ENCODE measurements at regions not wholly inside any gene's neighbourhood (a gene's known extent, or its start where the extent isn't known, plus 50 kb on each side); places are given as distances from the start of the nearest gene placed in this dataset.

DNA sequence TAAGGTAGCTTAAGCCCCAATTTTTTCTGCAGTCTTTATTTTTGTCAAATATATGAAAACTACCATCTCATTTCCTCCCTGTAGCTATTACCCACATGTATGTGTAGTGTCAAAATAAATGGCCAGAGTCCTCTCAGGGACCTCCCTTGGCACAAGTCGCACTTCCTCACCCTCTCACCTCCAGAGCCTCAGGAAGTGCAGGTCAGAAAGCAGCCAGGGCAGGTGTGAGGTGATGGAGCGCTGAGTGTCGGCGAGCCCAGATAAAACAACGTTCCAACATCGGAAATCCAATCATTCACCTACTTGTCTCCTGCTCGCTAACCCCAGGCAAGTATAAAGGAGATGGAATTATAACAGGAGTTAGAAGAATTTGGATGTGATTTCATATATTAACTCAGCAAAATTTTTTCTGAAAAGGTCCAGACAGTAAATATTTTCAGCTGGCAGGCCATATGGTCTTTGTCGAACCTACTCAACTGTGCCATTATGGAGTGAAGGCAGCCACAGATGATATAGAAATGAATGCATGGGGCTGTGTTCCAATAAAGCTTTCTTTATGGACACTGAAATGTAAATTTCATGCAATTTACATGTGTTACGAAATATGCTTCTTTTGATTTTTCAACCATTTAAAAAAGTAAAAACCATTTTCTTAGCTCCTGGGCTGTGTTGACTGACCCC is 76.8 kb upstream of the ERG start:
- TF ChIP-seq, protein P1, sequence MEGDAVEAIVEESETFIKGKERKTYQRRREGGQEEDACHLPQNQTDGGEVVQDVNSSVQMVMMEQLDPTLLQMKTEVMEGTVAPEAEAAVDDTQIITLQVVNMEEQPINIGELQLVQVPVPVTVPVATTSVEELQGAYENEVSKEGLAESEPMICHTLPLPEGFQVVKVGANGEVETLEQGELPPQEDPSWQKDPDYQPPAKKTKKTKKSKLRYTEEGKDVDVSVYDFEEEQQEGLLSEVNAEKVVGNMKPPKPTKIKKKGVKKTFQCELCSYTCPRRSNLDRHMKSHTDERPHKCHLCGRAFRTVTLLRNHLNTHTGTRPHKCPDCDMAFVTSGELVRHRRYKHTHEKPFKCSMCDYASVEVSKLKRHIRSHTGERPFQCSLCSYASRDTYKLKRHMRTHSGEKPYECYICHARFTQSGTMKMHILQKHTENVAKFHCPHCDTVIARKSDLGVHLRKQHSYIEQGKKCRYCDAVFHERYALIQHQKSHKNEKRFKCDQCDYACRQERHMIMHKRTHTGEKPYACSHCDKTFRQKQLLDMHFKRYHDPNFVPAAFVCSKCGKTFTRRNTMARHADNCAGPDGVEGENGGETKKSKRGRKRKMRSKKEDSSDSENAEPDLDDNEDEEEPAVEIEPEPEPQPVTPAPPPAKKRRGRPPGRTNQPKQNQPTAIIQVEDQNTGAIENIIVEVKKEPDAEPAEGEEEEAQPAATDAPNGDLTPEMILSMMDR (IDR thresholded peaks at IDR 0.05): no peak

DNA sequence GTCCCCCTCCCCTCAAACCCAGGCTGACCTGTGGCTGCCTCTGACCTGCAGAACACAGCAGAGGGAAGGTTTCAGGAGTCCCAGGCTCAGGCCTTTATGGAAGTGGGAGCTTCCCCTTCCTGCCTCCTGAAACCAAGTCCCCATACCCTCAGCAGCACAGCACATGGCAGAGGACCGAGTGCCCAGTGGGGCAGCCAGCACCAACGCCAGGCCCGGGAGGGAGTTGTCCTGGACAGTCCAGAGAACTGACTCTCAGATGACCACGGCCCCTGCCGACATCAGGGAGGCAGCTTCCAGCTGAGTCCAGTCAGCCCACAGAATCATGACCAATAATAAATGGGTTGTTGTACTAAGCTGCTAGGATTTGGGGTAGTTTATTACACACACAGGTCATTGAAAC is 79.6 kb upstream of the ERG start:
- TF ChIP-seq, protein P1 (IDR thresholded peaks at IDR 0.05): no peak

DNA sequence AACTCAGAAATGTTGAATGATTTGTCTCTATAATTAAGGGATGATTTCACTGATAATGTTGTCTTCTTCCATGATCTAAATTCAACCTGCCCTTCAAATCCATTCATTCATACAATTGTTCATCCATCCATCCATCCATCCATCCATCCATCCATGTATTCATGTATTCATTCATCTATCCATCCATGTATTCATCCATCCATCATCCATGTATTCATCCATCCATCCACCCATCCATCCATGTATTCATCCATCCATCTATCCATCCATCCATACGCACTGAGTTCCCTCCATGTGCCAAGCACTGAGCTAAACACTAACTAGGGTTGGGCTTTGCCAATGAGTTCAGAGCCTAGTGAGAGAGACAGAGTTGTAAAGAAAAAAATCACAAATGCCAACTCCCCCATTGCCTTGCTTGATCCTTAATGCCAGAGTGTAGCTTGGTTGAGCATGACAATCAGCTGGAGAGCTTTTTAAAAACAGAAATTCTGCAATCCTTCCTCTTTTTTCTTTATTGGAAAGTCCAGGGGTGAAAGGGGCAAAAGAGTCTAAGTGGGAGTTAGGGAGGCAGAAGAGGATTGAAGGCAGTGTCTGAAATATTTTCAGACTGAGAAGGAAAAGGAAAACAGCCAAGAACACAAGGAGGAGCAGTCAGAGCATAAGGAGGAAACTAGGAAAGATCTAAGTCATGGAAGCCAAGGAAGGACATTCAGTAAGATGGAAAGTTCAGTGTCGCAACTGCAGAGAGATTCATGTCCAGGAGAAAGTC is 92.4 kb upstream of the ERG start:
- TF ChIP-seq, protein P1 (IDR thresholded peaks at IDR 0.05): no peak

DNA sequence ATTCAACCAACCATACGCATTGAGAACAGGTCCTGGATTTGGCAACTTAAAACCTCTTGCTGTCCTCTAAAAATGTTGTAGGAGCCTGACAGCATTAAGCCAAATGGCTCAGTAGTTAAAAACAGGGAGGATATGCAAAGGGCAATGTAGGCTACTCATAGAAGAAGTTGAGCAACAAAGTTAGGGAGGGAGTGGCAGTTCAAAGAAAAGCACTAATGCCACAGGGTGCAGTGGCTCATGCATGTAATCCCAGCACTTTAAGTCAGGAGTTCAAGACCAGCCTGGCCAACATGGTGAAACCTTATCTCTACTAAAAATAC is 92.9 kb upstream of the ERG start:
- TF ChIP-seq, protein P1 (IDR thresholded peaks at IDR 0.05): no peak

DNA sequence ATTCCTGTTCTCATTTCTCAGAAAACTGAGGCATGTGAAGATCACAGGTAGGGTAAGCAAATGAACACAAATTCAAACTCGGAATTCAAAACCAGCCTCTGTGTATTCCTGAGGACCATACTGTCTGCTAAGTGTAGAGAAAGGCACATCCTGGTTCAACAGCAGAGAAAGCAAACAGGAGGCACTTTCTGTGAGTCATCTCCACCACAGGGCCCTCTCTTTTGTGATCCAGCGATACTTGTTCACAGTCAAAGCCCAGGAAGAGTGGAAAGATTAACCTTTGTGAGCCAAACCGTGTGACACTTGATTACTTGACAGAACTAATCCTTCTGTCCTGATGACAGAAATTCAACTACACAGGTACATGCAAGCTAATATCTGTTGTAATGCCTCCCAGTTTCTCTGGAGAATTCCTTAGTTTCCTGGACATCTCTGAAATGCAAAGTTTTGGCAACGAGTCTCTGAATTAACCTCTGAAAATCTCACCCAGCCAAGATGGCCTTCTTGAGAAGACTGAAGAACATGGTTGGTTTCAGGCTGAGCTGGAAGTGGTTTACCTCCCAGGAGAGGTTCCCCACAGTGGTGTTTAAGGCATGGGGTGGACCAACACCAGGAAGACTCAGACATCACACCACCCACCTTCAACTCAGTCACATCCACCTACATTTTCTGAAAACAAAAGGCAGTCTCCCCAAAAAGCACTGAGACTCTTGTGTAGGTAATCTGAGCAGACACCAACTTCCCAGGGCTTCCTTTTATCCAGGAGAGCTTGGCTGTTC is 98.2 kb upstream of the ERG start:
- TF ChIP-seq, protein P1 (IDR thresholded peaks at IDR 0.05): no peak

DNA sequence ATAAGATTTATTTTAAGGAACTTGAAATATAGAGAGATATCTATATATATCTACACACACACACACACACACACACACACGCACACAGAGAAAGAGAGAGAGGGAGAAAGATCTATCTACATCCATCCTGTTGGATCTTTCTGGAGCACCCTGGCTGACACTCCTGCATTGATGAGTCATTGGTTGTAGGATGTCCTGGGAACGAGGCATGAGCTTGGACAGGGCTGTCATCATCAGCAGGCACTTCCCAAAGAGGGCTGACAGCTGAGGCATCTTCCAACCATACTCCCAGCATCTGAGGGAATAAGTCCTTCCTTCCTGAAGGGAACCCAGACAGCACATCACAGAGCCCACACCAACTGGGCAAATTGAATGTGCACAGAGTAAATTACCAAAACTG is 99.1 kb upstream of the ERG start:
- TF ChIP-seq, protein P1 (IDR thresholded peaks at IDR 0.05): no peak

DNA sequence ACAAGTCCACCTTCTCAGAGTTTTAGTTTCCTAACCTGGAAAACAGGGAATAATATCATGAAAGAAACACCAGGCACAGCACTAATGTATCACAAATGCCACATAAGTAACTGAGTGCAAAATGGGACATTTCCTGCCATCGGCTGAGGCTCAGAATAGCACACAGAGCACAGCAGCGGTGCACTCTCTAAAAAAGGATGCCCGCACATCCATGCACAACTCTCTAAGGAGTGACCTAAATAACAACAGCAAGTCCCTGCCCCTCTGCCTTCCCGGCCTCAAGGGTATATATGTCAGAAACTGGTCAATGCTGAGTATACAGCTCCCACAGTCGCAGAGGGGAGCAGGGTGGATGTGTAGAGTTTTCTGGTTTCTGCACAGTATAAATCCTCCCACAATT is 100.1 kb upstream of the ERG start:
- TF ChIP-seq, protein P1 (IDR thresholded peaks at IDR 0.05): no peak

Measured in LNCAP (cell line).